Retina (tissue), 1 donor: ENCODE measurements at regions not wholly inside any gene's neighbourhood (a gene's known extent, or its start where the extent isn't known, plus 50 kb on each side); places are given as distances from the start of the nearest gene placed in this dataset.
"Not testable (repeated sequence)": the region's sequence is repeated elsewhere in the genome, so short reads cannot be mapped to it uniquely, and the experiment has no call there.

ENCODE experiments used
- DNase-seq: peaks from one replicate; pipeline ENCODE4 v3.0.0-alpha.2; 2016

GRCh38 chr2:234898534-234899053 is 53.2 kb upstream of the SH3BP4 start:
- no peak for DNase-seq

GRCh38 chr2:234888442-234888841 is 63.4 kb upstream of the SH3BP4 start:
- DNase-seq: not testable (repeated sequence)

- no peak for DNase-seq
These were observed 64.6 kb upstream of the SH3BP4 start for GRCh38 chr2:234887195-234887594.

GRCh38 chr2:234885886-234886285 is 65.9 kb upstream of the SH3BP4 start:
- no peak for DNase-seq

GRCh38 chr2:234885118-234885517 is 66.7 kb upstream of the SH3BP4 start:
- no peak for DNase-seq

GRCh38 chr2:234884591-234884990 is 67.2 kb upstream of the SH3BP4 start:
- DNase-seq: no peak

- peak; percentile 19 for DNase-seq
These were observed 70.2 kb upstream of the SH3BP4 start for GRCh38 chr2:234881413-234882241.

- DNase-seq: no peak
These were observed 71.1 kb upstream of the SH3BP4 start for GRCh38 chr2:234880551-234881211.

GRCh38 chr2:234879671-234880455 is 72.0 kb upstream of the SH3BP4 start:
- no peak for DNase-seq

GRCh38 chr2:234876621-234877020 is 75.2 kb upstream of the SH3BP4 start:
- not testable (repeated sequence) for DNase-seq

- no peak for DNase-seq
These were observed 77.3 kb upstream of the SH3BP4 start for GRCh38 chr2:234874347-234875046.

- DNase-seq: no peak
These were observed 78.0 kb upstream of the SH3BP4 start for GRCh38 chr2:234873828-234874173.

- DNase-seq: no peak
These were observed 78.6 kb upstream of the SH3BP4 start for GRCh38 chr2:234873103-234873827.

GRCh38 chr2:234869969-234870368 is 81.8 kb upstream of the SH3BP4 start:
- DNase-seq: no peak

GRCh38 chr2:234869164-234869563 is 82.7 kb upstream of the SH3BP4 start:
- no peak for DNase-seq

GRCh38 chr2:234867882-234868285 is 83.9 kb upstream of the SH3BP4 start:
- no peak for DNase-seq

GRCh38 chr2:234865586-234865985 is 86.2 kb upstream of the SH3BP4 start:
- DNase-seq: no peak

GRCh38 chr2:234865040-234865439 is 86.8 kb upstream of the SH3BP4 start:
- DNase-seq: no peak

GRCh38 chr2:234864506-234864905 is 87.3 kb upstream of the SH3BP4 start:
- DNase-seq: no peak

- no peak for DNase-seq
These were observed 88.5 kb upstream of the SH3BP4 start for GRCh38 chr2:234863043-234863934.
